ENCODE measurements at regions not wholly inside any gene's neighbourhood (a gene's known extent, or its start where the extent isn't known, plus 50 kb on each side); places are given as distances from the start of the nearest gene placed in this dataset.

- Histone ChIP-seq H3K9me3 (replicated peaks) (no peaks in the 10 kb centered on the region), H3K36me3 (no peaks in the 10 kb centered on the region), H3K4me1 (no peaks in the 10 kb centered on the region), H3K27me3 (no peaks in the 10 kb centered on the region), H3K27ac (no peak overlapping the region), H3K4me3 (no peak overlapping the region)
- no peak for DNase-seq
Observed at GRCh38 chr3:116873142-116873541, 163.6 kb downstream of the TUSC7 start.

- Histone ChIP-seq H3K4me3 (no peak overlapping the region), H3K4me1 (no peaks in the 10 kb centered on the region), H3K27ac (no peak overlapping the region), H3K9me3 (replicated peaks) (no peaks in the 10 kb centered on the region), H3K36me3 (no peaks in the 10 kb centered on the region), H3K27me3 (no peaks in the 10 kb centered on the region)
- no peak for DNase-seq
Observed at GRCh38 chr3:116877968-116878367, 168.4 kb downstream of the TUSC7 start.

GRCh38 chr3:116886202-116886893, 176.8 kb downstream of the TUSC7 start:
- no peak overlapping the region for H3K4me3 ChIP-seq
- no peak for DNase-seq
- H3K4me1 ChIP-seq: no peaks in the 10 kb centered on the region
- H3K9me3 ChIP-seq (replicated peaks): no peaks in the 10 kb centered on the region
- H3K27ac ChIP-seq: no peak overlapping the region
- H3K36me3 ChIP-seq: no peaks in the 10 kb centered on the region
- H3K27me3 ChIP-seq: peaks cover 8% of the 10 kb centered on the region; the same call in 1 of the 2 replicates

- no peak overlapping the region for H3K27ac ChIP-seq
Observed at GRCh38 chr3:116896116-116896515, 186.5 kb downstream of the TUSC7 start.

GRCh38 chr3:116897382-116897781, 187.8 kb downstream of the TUSC7 start:
- H3K27ac ChIP-seq: no peak overlapping the region
- H3K4me3 ChIP-seq: no peak overlapping the region
- H3K36me3 ChIP-seq: no peaks in the 10 kb centered on the region
- no peaks in the 10 kb centered on the region for H3K27me3 ChIP-seq
- no peaks in the 10 kb centered on the region for H3K4me1 ChIP-seq
- no peaks in the 10 kb centered on the region for H3K9me3 ChIP-seq (replicated peaks)
- no peak for DNase-seq

More at GRCh38 chr3:116896116-116896515, 186.5 kb downstream of the TUSC7 start:
- DNase-seq: no peak
- Histone ChIP-seq H3K9me3 (replicated peaks) (no peaks in the 10 kb centered on the region), H3K4me1 (no peaks in the 10 kb centered on the region), H3K36me3 (no peaks in the 10 kb centered on the region), H3K4me3 (no peak overlapping the region), H3K27me3 (no peaks in the 10 kb centered on the region)

- Histone ChIP-seq H3K9me3 (replicated peaks) (no peaks in the 10 kb centered on the region), H3K4me1 (no peaks in the 10 kb centered on the region), H3K36me3 (no peaks in the 10 kb centered on the region), H3K4me3 (no peak overlapping the region), H3K27ac (no peak overlapping the region), H3K27me3 (no peaks in the 10 kb centered on the region)
- DNase-seq: no peak
Observed at GRCh38 chr3:116899253-116899652, 189.7 kb downstream of the TUSC7 start.

GRCh38 chr3:116905334-116905733, 195.8 kb downstream of the TUSC7 start:
- Histone ChIP-seq H3K27me3 (no peaks in the 10 kb centered on the region), H3K4me3 (no peak overlapping the region), H3K36me3 (no peaks in the 10 kb centered on the region), H3K4me1 (no peaks in the 10 kb centered on the region), H3K9me3 (replicated peaks) (no peaks in the 10 kb centered on the region), H3K27ac (no peak overlapping the region)
- DNase-seq: no peak

GRCh38 chr3:116905794-116906193, 196.2 kb downstream of the TUSC7 start:
- Histone ChIP-seq H3K4me1 (no peaks in the 10 kb centered on the region), H3K27me3 (no peaks in the 10 kb centered on the region), H3K27ac (no peak overlapping the region), H3K9me3 (replicated peaks) (no peaks in the 10 kb centered on the region), H3K36me3 (no peaks in the 10 kb centered on the region), H3K4me3 (no peak overlapping the region)
- no peak for DNase-seq

GRCh38 chr3:116912116-116912515, 202.5 kb downstream of the TUSC7 start:
- H3K4me1 ChIP-seq: no peaks in the 10 kb centered on the region
- no peak overlapping the region for H3K4me3 ChIP-seq
- DNase-seq: no peak
- H3K27ac ChIP-seq: no peak overlapping the region
- H3K9me3 ChIP-seq (replicated peaks): no peaks in the 10 kb centered on the region
- H3K27me3 ChIP-seq: no peaks in the 10 kb centered on the region
- H3K36me3 ChIP-seq: no peaks in the 10 kb centered on the region

GRCh38 chr3:116914004-116914403, 204.4 kb downstream of the TUSC7 start:
- H3K9me3 ChIP-seq (replicated peaks): no peaks in the 10 kb centered on the region
- no peaks in the 10 kb centered on the region for H3K4me1 ChIP-seq
- peaks cover 2% of the 10 kb centered on the region; the same call in 1 of the 2 replicates for H3K27me3 ChIP-seq
- H3K27ac ChIP-seq: no peak overlapping the region
- DNase-seq: no peak
- H3K4me3 ChIP-seq: no peak overlapping the region
- no peaks in the 10 kb centered on the region for H3K36me3 ChIP-seq

GRCh38 chr3:116916836-116917235, 207.3 kb downstream of the TUSC7 start:
- no peak for DNase-seq

GRCh38 chr3:116920826-116921610, 211.4 kb downstream of the TUSC7 start:
- no peaks in the 10 kb centered on the region for H3K36me3 ChIP-seq
- DNase-seq: no peak
- no peaks in the 10 kb centered on the region for H3K4me1 ChIP-seq
- H3K27ac ChIP-seq: no peak overlapping the region
- H3K27me3 ChIP-seq: peaks cover 6% of the 10 kb centered on the region; the same call in 1 of the 2 replicates
- H3K4me3 ChIP-seq: no peak overlapping the region
- no peaks in the 10 kb centered on the region for H3K9me3 ChIP-seq (replicated peaks)

More at GRCh38 chr3:116916836-116917235, 207.3 kb downstream of the TUSC7 start:
- Histone ChIP-seq H3K9me3 (replicated peaks) (no peaks in the 10 kb centered on the region), H3K27ac (no peak overlapping the region), H3K27me3 (peaks cover 6% of the 10 kb centered on the region; the same call in 1 of the 2 replicates), H3K36me3 (no peaks in the 10 kb centered on the region), H3K4me3 (no peak overlapping the region), H3K4me1 (no peaks in the 10 kb centered on the region)

GRCh38 chr3:116927918-116928317, 218.3 kb downstream of the TUSC7 start:
- H3K4me1 ChIP-seq: no peaks in the 10 kb centered on the region
- no peaks in the 10 kb centered on the region for H3K27me3 ChIP-seq
- DNase-seq: no peak
- no peak overlapping the region for H3K4me3 ChIP-seq
- H3K9me3 ChIP-seq (replicated peaks): no peaks in the 10 kb centered on the region
- H3K36me3 ChIP-seq: no peaks in the 10 kb centered on the region
- no peak overlapping the region for H3K27ac ChIP-seq

- no peaks in the 10 kb centered on the region for H3K9me3 ChIP-seq (replicated peaks)
- no peaks in the 10 kb centered on the region for H3K27me3 ChIP-seq
- H3K4me3 ChIP-seq: no peak overlapping the region
- H3K36me3 ChIP-seq: no peaks in the 10 kb centered on the region
- H3K4me1 ChIP-seq: no peaks in the 10 kb centered on the region
- H3K27ac ChIP-seq: no peak overlapping the region
- DNase-seq: no peak
Observed at GRCh38 chr3:116929505-116930222, 220.1 kb downstream of the TUSC7 start.

GRCh38 chr3:116930786-116931185, 221.2 kb downstream of the TUSC7 start:
- no peaks in the 10 kb centered on the region for H3K4me1 ChIP-seq
- no peak overlapping the region for H3K27ac ChIP-seq
- H3K9me3 ChIP-seq (replicated peaks): no peaks in the 10 kb centered on the region
- no peaks in the 10 kb centered on the region for H3K27me3 ChIP-seq
- no peaks in the 10 kb centered on the region for H3K36me3 ChIP-seq
- DNase-seq: no peak
- H3K4me3 ChIP-seq: no peak overlapping the region
